ENCODE measurements at regions not wholly inside any gene's neighbourhood (a gene's known extent, or its start where the extent isn't known, plus 50 kb on each side); places are given as distances from the start of the nearest gene placed in this dataset.

- ATAC-seq: no peak
These were observed 390.3 kb downstream of the KDM5D start for GRCh38 chrY:19354061-19354856.

DNA sequence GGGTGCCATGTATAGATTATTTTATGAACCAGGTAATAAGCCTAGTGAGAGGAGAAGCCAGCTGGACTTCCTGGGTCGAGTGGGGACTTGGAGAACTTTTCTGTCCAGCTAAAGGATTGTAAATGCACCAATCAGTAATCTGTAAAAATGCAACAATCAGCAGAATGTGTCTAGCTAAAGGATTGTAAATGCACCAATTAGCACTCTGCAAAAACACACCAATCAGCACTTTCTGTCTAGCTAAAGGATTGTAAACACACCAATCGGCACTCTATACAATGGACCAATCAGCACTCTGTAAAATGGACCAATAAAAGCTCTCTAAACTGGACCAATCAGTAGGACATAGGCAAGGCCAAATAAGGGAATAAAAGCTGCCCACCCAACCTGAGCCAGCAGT lies 392.9 kb downstream of the KDM5D start:
- ATAC-seq: no peak

DNA sequence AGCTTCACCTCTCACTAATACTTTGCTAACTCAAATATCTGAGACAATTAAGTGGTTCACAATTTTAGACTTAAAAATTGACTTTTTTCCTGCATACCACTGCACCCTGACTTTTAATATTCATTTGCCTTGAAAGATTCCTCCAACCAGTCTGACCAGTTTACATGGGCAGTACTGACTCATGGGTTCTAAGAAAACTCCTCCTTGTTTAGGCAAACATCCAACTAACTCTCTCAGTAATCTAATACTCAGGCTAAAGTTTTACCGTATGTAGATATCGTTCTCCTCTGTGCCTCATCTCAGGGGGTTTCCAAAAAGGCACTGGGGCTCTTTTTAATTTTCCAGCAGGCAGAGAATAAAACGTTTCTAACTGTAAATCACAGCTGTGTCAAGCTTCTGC lies 422.8 kb downstream of the KDM5D start:
- ATAC-seq: no peak

DNA sequence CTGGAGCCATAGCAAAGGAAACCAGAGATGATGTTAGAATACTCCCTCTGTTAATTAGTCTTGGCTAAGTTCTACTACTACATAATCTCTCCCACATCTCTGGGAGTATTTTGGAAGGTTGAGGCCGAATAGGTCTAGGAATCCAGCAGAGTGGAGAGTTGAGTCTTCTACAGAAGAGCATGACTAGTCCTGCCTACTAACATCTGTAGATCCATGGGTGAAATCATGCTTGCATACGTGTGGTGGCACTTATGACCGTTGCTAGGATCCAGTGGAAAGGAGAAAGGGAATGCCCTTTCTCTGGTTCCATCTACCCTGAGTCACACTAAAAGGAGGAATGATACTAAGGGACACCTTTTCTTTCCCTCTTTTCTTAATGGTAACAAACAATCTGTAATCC lies 425.4 kb downstream of the KDM5D start:
- no peak for ATAC-seq

- ATAC-seq: no peak
These were observed 427.1 kb downstream of the KDM5D start for GRCh38 chrY:19317271-19317987.

GRCh38 chrY:19307627-19308026 lies 436.9 kb downstream of the KDM5D start:
- no peak for ATAC-seq

- ATAC-seq: no peak
These were observed 441.4 kb downstream of the KDM5D start for GRCh38 chrY:19303136-19303535.

GRCh38 chrY:19290925-19291324 lies 453.6 kb downstream of the KDM5D start:
- ATAC-seq: no peak

DNA sequence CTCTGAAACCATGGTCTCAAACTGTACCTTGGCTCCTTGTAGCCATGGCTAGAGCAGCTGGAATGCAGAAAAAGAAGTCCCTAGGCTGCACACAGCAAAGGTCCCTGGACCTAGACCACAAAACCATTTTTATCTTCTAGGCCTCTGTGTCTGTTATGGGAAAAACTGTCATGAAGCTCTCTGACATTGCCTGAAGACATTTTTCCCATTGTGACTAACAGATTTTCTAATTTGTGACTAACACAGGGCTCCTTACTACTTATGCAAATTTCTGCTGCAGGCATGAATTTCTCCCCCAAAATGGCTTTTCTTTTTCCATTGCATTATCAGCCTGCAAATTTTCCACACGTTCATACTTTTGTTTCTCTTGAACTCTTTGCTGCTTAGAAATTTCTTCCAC lies 470.4 kb downstream of the KDM5D start:
- ATAC-seq: no peak

DNA sequence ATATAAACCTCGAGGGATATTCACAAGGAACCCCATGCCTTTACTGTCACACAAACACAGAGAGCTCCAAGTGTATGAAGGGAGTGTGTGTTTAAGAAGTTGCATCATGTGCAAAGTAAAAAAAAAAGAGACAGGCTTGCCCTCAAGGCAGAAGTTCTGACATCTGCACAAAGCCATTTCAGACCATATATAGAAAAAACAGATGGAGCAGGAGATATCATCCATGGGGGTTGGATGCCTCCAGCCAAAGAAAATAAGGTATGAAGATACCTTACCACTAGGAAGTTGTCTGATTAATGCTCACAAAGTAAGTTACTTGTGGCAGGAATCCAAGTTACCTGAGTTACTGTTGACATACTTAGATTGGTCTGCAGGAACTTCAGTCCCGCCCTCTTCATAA lies 476.2 kb downstream of the KDM5D start:
- no peak for ATAC-seq

DNA sequence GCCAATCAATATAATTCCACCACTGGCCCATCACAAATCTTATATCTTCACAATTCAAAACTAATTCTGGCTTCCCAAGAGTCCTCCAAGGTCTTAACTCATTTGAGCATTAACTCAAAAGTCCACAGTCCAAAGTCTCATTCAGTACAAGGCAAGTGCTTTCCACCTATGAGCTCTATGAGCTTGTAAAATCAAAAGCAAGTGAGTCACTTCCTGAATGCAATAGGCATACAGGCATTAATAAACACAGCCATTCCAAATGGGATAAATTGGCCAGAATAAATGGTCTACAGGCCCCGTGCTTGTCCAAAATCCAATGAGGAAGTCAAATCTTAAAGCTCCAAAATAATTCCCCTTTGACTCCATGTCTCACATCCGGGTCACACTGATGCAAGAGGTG lies 479.1 kb downstream of the KDM5D start:
- ATAC-seq: no peak

- no peak for ATAC-seq
These were observed 482.2 kb downstream of the KDM5D start for GRCh38 chrY:19262310-19262709.

- ATAC-seq: no peak
These were observed 458.9 kb upstream of the HSFY2 start for GRCh38 chrY:19232276-19232994.

GRCh38 chrY:19220784-19221183 lies 447.2 kb upstream of the HSFY2 start:
- ATAC-seq: no peak

GRCh38 chrY:19208915-19209314 lies 435.4 kb upstream of the HSFY2 start:
- ATAC-seq: no peak

- ATAC-seq: no peak
These were observed 433.5 kb upstream of the HSFY2 start for GRCh38 chrY:19207048-19207447.

GRCh38 chrY:19180824-19181223 lies 407.3 kb upstream of the HSFY2 start:
- ATAC-seq: no peak

DNA sequence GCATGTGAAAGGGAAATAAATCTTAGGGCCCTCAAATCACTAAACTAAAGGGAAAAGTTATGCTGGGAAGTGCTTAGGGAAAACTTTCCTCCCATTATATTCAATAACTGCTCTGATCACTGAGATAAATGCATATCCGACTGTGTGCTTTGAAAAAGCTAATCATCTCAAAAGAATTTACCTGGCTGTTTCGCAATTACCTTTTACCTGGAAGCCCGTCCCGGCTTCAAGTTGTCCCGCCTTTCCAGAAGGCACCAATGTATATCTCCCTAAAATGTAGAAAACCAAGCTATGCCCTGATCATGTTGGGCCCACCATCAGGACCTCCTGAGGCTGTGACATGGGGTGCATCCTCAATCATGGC lies 394.6 kb upstream of the HSFY2 start:
- ATAC-seq: no peak

- ATAC-seq: no peak
These were observed 394.0 kb upstream of the HSFY2 start for GRCh38 chrY:19167319-19168201.

DNA sequence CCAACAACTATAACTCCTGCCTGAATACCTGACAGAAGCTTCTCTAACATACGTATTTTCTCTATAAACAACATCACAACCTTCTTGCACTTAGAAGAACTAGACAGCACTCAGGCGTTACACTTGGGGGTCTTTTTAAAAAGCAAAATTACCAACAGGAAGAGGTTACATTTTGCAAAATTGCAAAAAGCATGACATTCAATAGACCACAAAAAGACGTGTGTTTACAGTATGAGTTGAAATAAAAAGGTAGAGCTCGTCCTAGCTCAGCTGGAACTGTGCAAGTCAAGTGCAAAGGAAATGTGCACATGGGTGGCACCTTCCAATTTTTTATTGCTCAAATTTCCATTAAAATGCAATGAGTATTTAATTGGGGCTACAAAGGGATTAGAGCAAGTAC lies 375.2 kb upstream of the HSFY2 start:
- no peak for ATAC-seq

DNA sequence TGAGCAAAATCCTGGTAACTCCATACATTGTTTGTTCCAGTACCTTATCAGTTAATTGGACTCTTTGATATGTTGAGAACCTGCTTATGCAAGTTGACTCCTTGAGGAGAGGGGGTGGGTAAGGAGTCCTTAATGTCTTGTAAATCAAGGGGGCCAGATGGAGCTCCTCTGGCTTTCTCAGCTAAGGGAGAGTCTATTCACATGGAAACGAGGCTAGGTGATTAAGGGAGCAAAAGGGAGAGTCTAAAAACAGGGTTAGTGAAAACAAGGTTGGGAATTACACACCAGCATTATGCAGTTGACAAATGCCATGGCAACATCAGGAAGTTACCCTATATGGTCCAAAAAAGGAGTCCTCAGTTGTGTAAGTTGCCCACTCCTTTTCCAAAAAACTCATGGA lies 372.8 kb upstream of the HSFY2 start:
- ATAC-seq: no peak

- ATAC-seq: no peak
These were observed 368.6 kb upstream of the HSFY2 start for GRCh38 chrY:19142093-19142492.

Data from activated CD4-positive, CD25-positive, alpha-beta regulatory T cell treated with anti-CD3 and anti-CD28 coated beads, Interleukin-2, amount 50 U/mL, for 24 hours (primary cell).